SK-N-SH treated with all-trans-retinoic acid at 6 μM for 48 hours (cell line): ENCODE measurements at regions not wholly inside any gene's neighbourhood (a gene's known extent, or its start where the extent isn't known, plus 50 kb on each side); places are given as distances from the start of the nearest gene placed in this dataset.

Experiments
- ESRRG ChIP-seq: fragments of 250-450 bp; sonication (Bioruptor Pico); IDR thresholded peaks from 2 replicates; pipeline ENCODE4 v1.6.1; 2021; ENCODE audit warnings: mild to moderate bottlenecking
- GLIS3 ChIP-seq: fragments of 250-450 bp; sonication (Bioruptor Pico); IDR thresholded peaks from 2 replicates; pipeline ENCODE4 v1.5.0; 2020; ENCODE audit warnings: mild to moderate bottlenecking, moderate library complexity
- ZFP30 ChIP-seq: fragments of 450-650 bp; formaldehyde crosslinking; IDR thresholded peaks from 2 replicates; pipeline ENCODE4 v1.5.0; 2022; ENCODE audit warnings: mild to moderate bottlenecking, moderate library complexity
- ZNF70 ChIP-seq: fragments of 450-650 bp; formaldehyde crosslinking; IDR thresholded peaks from 2 replicates; pipeline ENCODE4 v1.5.0; 2020; ENCODE audit warnings: mild to moderate bottlenecking, moderate library complexity
- TF ChIP-seq, protein P1 (sequence below): fragments of 250-450 bp; sonication (Bioruptor Pico); IDR thresholded peaks from 2 replicates; pipeline ENCODE4 v1.5.1; 2021; ENCODE audit warnings: mild to moderate bottlenecking, moderate library complexity
- TF ChIP-seq, protein P2 (sequence below): fragments of 250-450 bp; sonication (Bioruptor Pico); IDR thresholded peaks from 2 replicates; pipeline ENCODE4 v1.5.1; 2020; ENCODE audit warnings: low read depth, mild to moderate bottlenecking, moderate library complexity
- TF ChIP-seq, protein P3 (sequence below): fragments of 250-450 bp; sonication (Bioruptor Pico); IDR thresholded peaks from 2 replicates; pipeline ENCODE4 v1.8.0; 2021; ENCODE audit warnings: low read depth, mild to moderate bottlenecking, moderate library complexity, borderline replicate concordance

DNA sequence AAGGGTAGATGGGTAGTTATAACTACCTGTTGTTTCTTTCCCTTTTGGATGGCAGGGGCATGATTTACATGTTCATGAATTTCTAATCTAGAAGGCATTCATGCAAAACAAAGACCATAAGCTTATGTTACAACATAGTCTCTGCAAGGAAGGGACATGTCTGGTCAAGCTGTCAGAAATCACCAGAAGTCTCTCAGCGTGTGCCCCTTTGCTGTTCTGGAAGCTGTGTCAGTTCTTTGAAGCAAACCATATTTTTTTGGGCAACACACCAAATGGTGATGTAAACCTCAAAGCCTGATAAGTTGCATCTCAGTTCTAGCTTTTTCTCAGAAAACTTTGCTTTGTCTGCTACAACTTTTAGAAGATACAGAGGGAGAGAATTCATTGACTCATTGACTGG lies 173.5 kb upstream of the CTAGE1 start:
- TF ChIP-seq, protein P1, sequence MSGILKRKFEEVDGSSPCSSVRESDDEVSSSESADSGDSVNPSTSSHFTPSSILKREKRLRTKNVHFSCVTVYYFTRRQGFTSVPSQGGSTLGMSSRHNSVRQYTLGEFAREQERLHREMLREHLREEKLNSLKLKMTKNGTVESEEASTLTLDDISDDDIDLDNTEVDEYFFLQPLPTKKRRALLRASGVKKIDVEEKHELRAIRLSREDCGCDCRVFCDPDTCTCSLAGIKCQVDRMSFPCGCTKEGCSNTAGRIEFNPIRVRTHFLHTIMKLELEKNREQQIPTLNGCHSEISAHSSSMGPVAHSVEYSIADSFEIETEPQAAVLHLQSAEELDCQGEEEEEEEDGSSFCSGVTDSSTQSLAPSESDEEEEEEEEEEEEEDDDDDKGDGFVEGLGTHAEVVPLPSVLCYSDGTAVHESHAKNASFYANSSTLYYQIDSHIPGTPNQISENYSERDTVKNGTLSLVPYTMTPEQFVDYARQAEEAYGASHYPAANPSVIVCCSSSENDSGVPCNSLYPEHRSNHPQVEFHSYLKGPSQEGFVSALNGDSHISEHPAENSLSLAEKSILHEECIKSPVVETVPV: no peak
- TF ChIP-seq ZFP30 (no peak), ZNF70 (CRISPR knock-in tag) (no peak), ESRRG (no peak), GLIS3 (CRISPR knock-in tag) (no peak)
- TF ChIP-seq, protein P2, sequence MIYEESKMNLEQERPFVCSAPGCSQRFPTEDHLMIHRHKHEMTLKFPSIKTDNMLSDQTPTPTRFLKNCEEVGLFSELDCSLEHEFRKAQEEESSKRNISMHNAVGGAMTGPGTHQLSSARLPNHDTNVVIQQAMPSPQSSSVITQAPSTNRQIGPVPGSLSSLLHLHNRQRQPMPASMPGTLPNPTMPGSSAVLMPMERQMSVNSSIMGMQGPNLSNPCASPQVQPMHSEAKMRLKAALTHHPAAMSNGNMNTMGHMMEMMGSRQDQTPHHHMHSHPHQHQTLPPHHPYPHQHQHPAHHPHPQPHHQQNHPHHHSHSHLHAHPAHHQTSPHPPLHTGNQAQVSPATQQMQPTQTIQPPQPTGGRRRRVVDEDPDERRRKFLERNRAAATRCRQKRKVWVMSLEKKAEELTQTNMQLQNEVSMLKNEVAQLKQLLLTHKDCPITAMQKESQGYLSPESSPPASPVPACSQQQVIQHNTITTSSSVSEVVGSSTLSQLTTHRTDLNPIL: no peak
- TF ChIP-seq, protein P3, sequence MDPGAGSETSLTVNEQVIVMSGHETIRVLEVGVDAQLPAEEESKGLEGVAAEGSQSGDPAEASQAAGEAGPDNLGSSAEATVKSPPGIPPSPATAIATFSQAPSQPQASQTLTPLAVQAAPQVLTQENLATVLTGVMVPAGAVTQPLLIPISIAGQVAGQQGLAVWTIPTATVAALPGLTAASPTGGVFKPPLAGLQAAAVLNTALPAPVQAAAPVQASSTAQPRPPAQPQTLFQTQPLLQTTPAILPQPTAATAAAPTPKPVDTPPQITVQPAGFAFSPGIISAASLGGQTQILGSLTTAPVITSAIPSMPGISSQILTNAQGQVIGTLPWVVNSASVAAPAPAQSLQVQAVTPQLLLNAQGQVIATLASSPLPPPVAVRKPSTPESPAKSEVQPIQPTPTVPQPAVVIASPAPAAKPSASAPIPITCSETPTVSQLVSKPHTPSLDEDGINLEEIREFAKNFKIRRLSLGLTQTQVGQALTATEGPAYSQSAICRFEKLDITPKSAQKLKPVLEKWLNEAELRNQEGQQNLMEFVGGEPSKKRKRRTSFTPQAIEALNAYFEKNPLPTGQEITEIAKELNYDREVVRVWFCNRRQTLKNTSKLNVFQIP (CRISPR knock-in tag): no peak
